ENCODE measurements at regions not wholly inside any gene's neighbourhood (a gene's known extent, or its start where the extent isn't known, plus 50 kb on each side); places are given as distances from the start of the nearest gene placed in this dataset.

DNA sequence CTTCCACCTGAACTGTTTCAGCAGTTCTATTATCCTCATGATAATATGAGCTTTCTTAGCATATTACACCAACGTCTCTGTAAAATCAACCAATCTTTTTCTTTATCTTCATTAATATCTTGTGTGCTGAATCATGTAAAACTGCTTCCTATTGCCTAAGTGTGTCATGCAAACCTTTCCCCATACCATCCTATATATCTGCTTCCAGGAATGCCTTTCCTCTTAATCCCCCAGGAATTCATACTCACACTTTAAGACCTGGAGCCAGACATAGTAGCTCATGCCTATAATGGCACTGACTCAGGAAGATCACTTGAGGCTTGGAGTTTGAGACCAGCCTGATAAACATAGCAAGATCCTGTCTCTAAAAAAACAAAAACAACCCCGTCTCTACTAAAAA, 183.9 kb downstream of the NRIP1 start:
- TF ChIP-seq POLR2AphosphoS5 (IDR thresholded peaks at IDR 0.05; ENCODE audit: borderline replicate concordance, low read depth, low read length) (no peak), EZH2 (IDR thresholded peaks at IDR 0.05) (no peak), FOXP2 (optimal IDR thresholded peaks at IDR 0.05; ENCODE audit: control extremely low read depth, extremely low read length, insufficient read depth) (no peak)
